ENCODE measurements at regions not wholly inside any gene's neighbourhood (a gene's known extent, or its start where the extent isn't known, plus 50 kb on each side); places are given as distances from the start of the nearest gene placed in this dataset.

GRCh38 chr5:180428598-180428997 lies 65.6 kb upstream of the CNOT6 start:
- no peak overlapping the region for H3K27ac ChIP-seq (ENCODE audit: low read depth, low read length)
- H3K79me2 ChIP-seq (ENCODE audit: control insufficient read depth, low read length), result no peaks in the 10 kb centered on the region
- no peaks in the 10 kb centered on the region for H3K9me3 ChIP-seq (ENCODE audit: control insufficient read depth, insufficient read depth, low read length)
- no peak overlapping the region for H3K4me2 ChIP-seq (ENCODE audit: low read length)
- H3K27me3 ChIP-seq (ENCODE audit: control insufficient read depth, low read length), result no peaks in the 10 kb centered on the region
- TF ChIP-seq CTCF (IDR thresholded peaks at IDR 0.05; ENCODE audit: low read depth, low read length, poor library complexity, severe bottlenecking), result no peak
- no peak for TF ChIP-seq EZH2phosphoT487 (IDR thresholded peaks at IDR 0.05; ENCODE audit: borderline replicate concordance, low read length)
- no peaks in the 10 kb centered on the region for H3K4me1 ChIP-seq (ENCODE audit: control insufficient read depth, low read length)
- no peaks in the 10 kb centered on the region for H4K20me1 ChIP-seq (ENCODE audit: control insufficient read depth, insufficient read depth, low read depth, low read length)
- no peak overlapping the region for H3K4me3 ChIP-seq (ENCODE audit: low read length)
- H3F3A ChIP-seq (ENCODE audit: control insufficient read depth, insufficient read depth), result no peaks in the 10 kb centered on the region
- no peaks in the 10 kb centered on the region for H3K9me2 ChIP-seq (replicated peaks; ENCODE audit: control insufficient read depth, low read length)
- no peaks in the 10 kb centered on the region for H3K36me3 ChIP-seq (ENCODE audit: control insufficient read depth, low read length)

- H3K36me3 ChIP-seq (ENCODE audit: control insufficient read depth, low read length), result no peaks in the 10 kb centered on the region
- no peak for TF ChIP-seq EZH2phosphoT487 (IDR thresholded peaks at IDR 0.05; ENCODE audit: borderline replicate concordance, low read length)
- H3K27me3 ChIP-seq (ENCODE audit: control insufficient read depth, low read length), result no peaks in the 10 kb centered on the region
- H3K9me2 ChIP-seq (replicated peaks; ENCODE audit: control insufficient read depth, low read length), result no peaks in the 10 kb centered on the region
- no peak overlapping the region for H3K4me2 ChIP-seq (ENCODE audit: low read length)
- no peaks in the 10 kb centered on the region for H3F3A ChIP-seq (ENCODE audit: control insufficient read depth, insufficient read depth)
- no peaks in the 10 kb centered on the region for H3K9me3 ChIP-seq (ENCODE audit: control insufficient read depth, insufficient read depth, low read length)
- no peaks in the 10 kb centered on the region for H4K20me1 ChIP-seq (ENCODE audit: control insufficient read depth, insufficient read depth, low read depth, low read length)
- no peak overlapping the region for H3K27ac ChIP-seq (ENCODE audit: low read depth, low read length)
- no peaks in the 10 kb centered on the region for H3K79me2 ChIP-seq (ENCODE audit: control insufficient read depth, low read length)
- H3K4me3 ChIP-seq (ENCODE audit: low read length), result no peak overlapping the region
- no peaks in the 10 kb centered on the region for H3K4me1 ChIP-seq (ENCODE audit: control insufficient read depth, low read length)
These were observed 62.2 kb upstream of the CNOT6 start for GRCh38 chr5:180431932-180432331.

GRCh38 chr5:180433032-180433422 lies 61.2 kb upstream of the CNOT6 start:
- Histone ChIP-seq H4K20me1 (ENCODE audit: control insufficient read depth, insufficient read depth, low read depth, low read length) (no peaks in the 10 kb centered on the region), H3K9me2 (replicated peaks; ENCODE audit: control insufficient read depth, low read length) (no peaks in the 10 kb centered on the region), H3K79me2 (ENCODE audit: control insufficient read depth, low read length) (no peaks in the 10 kb centered on the region), H3K9me3 (ENCODE audit: control insufficient read depth, insufficient read depth, low read length) (no peaks in the 10 kb centered on the region), H3K4me2 (ENCODE audit: low read length) (no peak overlapping the region), H3K27ac (ENCODE audit: low read depth, low read length) (no peak overlapping the region), H3K27me3 (ENCODE audit: control insufficient read depth, low read length) (no peaks in the 10 kb centered on the region), H3K4me3 (ENCODE audit: low read length) (no peak overlapping the region), H3F3A (ENCODE audit: control insufficient read depth, insufficient read depth) (no peaks in the 10 kb centered on the region), H3K36me3 (ENCODE audit: control insufficient read depth, low read length) (no peaks in the 10 kb centered on the region), H3K4me1 (ENCODE audit: control insufficient read depth, low read length) (no peaks in the 10 kb centered on the region)
- TF ChIP-seq EZH2phosphoT487 (IDR thresholded peaks at IDR 0.05; ENCODE audit: borderline replicate concordance, low read length) (no peak), CTCF (IDR thresholded peaks at IDR 0.05; ENCODE audit: low read depth, low read length, poor library complexity, severe bottlenecking) (no peak)

- no peak overlapping the region for H3K4me2 ChIP-seq (ENCODE audit: low read length)
- H3K9me3 ChIP-seq (ENCODE audit: control insufficient read depth, insufficient read depth, low read length), result no peaks in the 10 kb centered on the region
- H3F3A ChIP-seq (ENCODE audit: control insufficient read depth, insufficient read depth), result no peaks in the 10 kb centered on the region
- H3K27me3 ChIP-seq (ENCODE audit: control insufficient read depth, low read length), result no peaks in the 10 kb centered on the region
- H3K9me2 ChIP-seq (replicated peaks; ENCODE audit: control insufficient read depth, low read length), result no peaks in the 10 kb centered on the region
- H3K79me2 ChIP-seq (ENCODE audit: control insufficient read depth, low read length), result no peaks in the 10 kb centered on the region
- H3K4me3 ChIP-seq (ENCODE audit: low read length), result no peak overlapping the region
- no peak overlapping the region for H3K27ac ChIP-seq (ENCODE audit: low read depth, low read length)
- no peaks in the 10 kb centered on the region for H4K20me1 ChIP-seq (ENCODE audit: control insufficient read depth, insufficient read depth, low read depth, low read length)
- H3K36me3 ChIP-seq (ENCODE audit: control insufficient read depth, low read length), result no peaks in the 10 kb centered on the region
- TF ChIP-seq EZH2phosphoT487 (IDR thresholded peaks at IDR 0.05; ENCODE audit: borderline replicate concordance, low read length), result no peak
- TF ChIP-seq CTCF (IDR thresholded peaks at IDR 0.05; ENCODE audit: low read depth, low read length, poor library complexity, severe bottlenecking), result no peak
- H3K4me1 ChIP-seq (ENCODE audit: control insufficient read depth, low read length), result no peaks in the 10 kb centered on the region
These were observed 58.6 kb upstream of the CNOT6 start for GRCh38 chr5:180435594-180435993.
